ENCODE measurements at regions not wholly inside any gene's neighbourhood (a gene's known extent, or its start where the extent isn't known, plus 50 kb on each side); places are given as distances from the start of the nearest gene placed in this dataset.

GRCh38 chr5:109610581-109610980 lies 79.1 kb upstream of the MAN2A1 start:
- Histone ChIP-seq H3K4me1 (no peaks in the 10 kb centered on the region), H3K27ac (no peak overlapping the region), H3K27me3 (no peaks in the 10 kb centered on the region), H3K36me3 (no peaks in the 10 kb centered on the region), H3K4me3 (no peak overlapping the region), H3K9me3 (no peaks in the 10 kb centered on the region)
- no peak for ATAC-seq
- intact Hi-C loops (cut with DNase I): no loop called here
- no peak for DNase-seq
- TF ChIP-seq, protein P1, sequence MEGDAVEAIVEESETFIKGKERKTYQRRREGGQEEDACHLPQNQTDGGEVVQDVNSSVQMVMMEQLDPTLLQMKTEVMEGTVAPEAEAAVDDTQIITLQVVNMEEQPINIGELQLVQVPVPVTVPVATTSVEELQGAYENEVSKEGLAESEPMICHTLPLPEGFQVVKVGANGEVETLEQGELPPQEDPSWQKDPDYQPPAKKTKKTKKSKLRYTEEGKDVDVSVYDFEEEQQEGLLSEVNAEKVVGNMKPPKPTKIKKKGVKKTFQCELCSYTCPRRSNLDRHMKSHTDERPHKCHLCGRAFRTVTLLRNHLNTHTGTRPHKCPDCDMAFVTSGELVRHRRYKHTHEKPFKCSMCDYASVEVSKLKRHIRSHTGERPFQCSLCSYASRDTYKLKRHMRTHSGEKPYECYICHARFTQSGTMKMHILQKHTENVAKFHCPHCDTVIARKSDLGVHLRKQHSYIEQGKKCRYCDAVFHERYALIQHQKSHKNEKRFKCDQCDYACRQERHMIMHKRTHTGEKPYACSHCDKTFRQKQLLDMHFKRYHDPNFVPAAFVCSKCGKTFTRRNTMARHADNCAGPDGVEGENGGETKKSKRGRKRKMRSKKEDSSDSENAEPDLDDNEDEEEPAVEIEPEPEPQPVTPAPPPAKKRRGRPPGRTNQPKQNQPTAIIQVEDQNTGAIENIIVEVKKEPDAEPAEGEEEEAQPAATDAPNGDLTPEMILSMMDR (IDR thresholded peaks at IDR 0.05): no peak

DNA sequence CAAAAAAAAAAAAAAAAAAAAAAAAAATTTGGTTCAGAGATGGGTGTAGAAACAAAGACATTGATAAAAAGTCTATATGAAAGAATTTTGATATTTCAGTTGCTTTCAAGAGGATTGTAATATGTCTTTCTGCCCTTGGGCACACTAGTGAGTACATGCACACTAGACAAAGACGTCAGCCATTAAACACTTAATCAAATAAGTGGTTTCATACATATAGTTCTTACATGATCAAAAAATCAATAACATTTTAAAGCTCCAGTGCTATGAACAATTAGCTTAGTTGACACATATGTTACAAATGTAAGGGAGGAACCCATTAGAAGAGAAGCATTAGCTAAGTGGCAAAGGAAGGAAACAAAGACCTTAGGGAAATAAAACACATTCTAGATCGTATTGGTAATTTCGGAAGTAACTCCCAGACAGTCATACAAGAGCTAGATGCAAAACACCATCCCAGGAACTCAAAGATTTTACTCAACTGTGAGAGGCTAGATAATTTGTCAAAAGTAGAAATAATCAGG lies 84.5 kb upstream of the MAN2A1 start:
- H3K4me3 ChIP-seq: no peak overlapping the region
- intact Hi-C loops (cut with DNase I): no loop called here
- TF ChIP-seq, protein P1 (IDR thresholded peaks at IDR 0.05): no peak
- no peak for DNase-seq
- no peaks in the 10 kb centered on the region for H3K4me1 ChIP-seq
- H3K36me3 ChIP-seq: no peaks in the 10 kb centered on the region
- H3K9me3 ChIP-seq: no peaks in the 10 kb centered on the region
- no peak for ATAC-seq
- no peaks in the 10 kb centered on the region for H3K27me3 ChIP-seq
- no peak overlapping the region for H3K27ac ChIP-seq

- Histone ChIP-seq H3K27ac (no peak overlapping the region), H3K36me3 (no peaks in the 10 kb centered on the region), H3K9me3 (no peaks in the 10 kb centered on the region), H3K27me3 (no peaks in the 10 kb centered on the region), H3K4me1 (no peaks in the 10 kb centered on the region), H3K4me3 (no peak overlapping the region)
- ATAC-seq (no peak), DNase-seq (no peak)
- TF ChIP-seq, protein P1 (IDR thresholded peaks at IDR 0.05): no peak
- intact Hi-C loops (cut with DNase I): no loop called here
Observed at GRCh38 chr5:109604758-109605157, 85.0 kb upstream of the MAN2A1 start.

- Histone ChIP-seq H3K4me1 (no peaks in the 10 kb centered on the region), H3K4me3 (no peak overlapping the region), H3K9me3 (no peaks in the 10 kb centered on the region), H3K27ac (no peak overlapping the region), H3K36me3 (no peaks in the 10 kb centered on the region), H3K27me3 (no peaks in the 10 kb centered on the region)
- TF ChIP-seq, protein P1 (IDR thresholded peaks at IDR 0.05): no peak
- DNase-seq: no peak
- ATAC-seq: no peak
- intact Hi-C loops (cut with DNase I): no loop called here
Observed at GRCh38 chr5:109601736-109602135, 88.0 kb upstream of the MAN2A1 start.

- no peaks in the 10 kb centered on the region for H3K9me3 ChIP-seq
- no peaks in the 10 kb centered on the region for H3K4me1 ChIP-seq
- no peak for ATAC-seq
- TF ChIP-seq, protein P1 (IDR thresholded peaks at IDR 0.05): no peak
- DNase-seq: no peak
- H3K27me3 ChIP-seq: no peaks in the 10 kb centered on the region
- H3K27ac ChIP-seq: no peak overlapping the region
- no peak overlapping the region for H3K4me3 ChIP-seq
- intact Hi-C loops (cut with DNase I): no loop called here
- no peaks in the 10 kb centered on the region for H3K36me3 ChIP-seq
Observed at GRCh38 chr5:109597893-109598292, 91.8 kb upstream of the MAN2A1 start.
